ENCODE measurements at regions not wholly inside any gene's neighbourhood (a gene's known extent, or its start where the extent isn't known, plus 50 kb on each side); places are given as distances from the start of the nearest gene placed in this dataset.
"Not testable (repeated sequence)": the region's sequence is repeated elsewhere in the genome, so short reads cannot be mapped to it uniquely, and the experiment has no call there.

DNA sequence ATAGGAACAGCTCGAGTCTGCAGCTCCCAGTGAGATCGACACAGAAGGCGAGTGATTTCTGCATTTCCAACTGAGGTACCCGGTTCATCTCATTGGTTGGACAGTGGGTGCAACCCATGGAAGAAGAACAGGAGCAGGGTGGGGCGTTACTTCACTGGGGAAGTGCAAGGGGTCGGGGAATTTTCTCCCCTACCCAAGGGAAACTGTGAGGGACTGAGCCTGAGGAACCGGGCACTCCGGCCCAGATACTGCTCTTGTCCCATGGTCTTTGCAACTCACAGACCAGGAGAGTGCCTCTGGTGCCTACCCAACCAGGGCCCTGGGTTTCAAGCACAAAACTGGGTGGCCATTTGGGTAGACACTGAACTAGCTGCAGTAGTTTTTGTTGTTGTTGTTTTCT is 307.1 kb downstream of the AMY1C start (continued):
- no peak for TF ChIP-seq SMAD1 (IDR thresholded peaks at IDR 0.05; ENCODE audit: low read depth, partially characterized antibody)

DNA sequence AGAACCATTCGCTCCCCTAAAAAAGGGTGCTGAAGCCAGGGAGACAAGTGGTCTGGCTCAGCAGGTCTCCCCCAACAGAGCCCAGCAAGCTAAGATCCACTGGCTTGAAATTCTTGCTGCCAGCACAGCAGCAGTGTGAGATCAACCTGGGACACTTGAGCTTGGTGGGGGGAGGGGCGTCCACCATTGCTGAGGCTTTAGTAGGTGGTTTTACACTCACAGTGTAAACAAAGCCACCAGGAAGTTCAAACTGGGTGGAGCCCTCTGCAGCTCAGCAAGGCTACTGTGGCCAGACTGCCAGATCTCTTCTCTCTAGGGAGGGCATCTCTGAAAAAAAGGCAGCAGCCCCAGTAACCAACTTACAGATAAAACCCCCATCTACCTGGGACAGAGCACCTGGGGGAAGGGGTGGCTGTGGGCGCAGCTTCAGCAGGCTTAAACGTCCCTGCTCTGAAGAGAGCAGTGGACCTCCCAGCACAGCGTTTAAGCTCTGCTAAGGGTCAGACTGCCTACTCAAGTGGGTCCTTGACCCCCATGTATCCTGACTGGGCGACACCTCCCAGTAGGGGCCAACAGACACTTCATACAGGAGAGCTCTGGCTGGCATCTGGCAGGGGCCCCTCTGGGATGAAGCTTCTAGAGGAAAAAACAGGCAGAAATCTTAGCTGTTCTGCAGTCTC is 307.7 kb downstream of the AMY1C start:
- H3K27ac ChIP-seq (ENCODE audit: control insufficient read depth, insufficient read depth); H3K4me3 ChIP-seq; DNase-seq (ENCODE audit: low read depth, low spot score); in situ Hi-C loops (cut with MboI); H3K36me3 ChIP-seq (ENCODE audit: control insufficient read depth in 2 of 2, insufficient read depth in 2 of 2, low read length in 1 of 2); H3K9me3 ChIP-seq (replicated peaks; ENCODE audit: control insufficient read depth, insufficient read depth, low read length); H3K4me2 ChIP-seq (ENCODE audit: control insufficient read depth, insufficient read depth); POLR2A ChIA-PET; intact Hi-C loops (cut with micrococcal nuclease; ENCODE audit: unreplicated experiment); H2AFZ ChIP-seq (ENCODE audit: control insufficient read depth, low read depth, low read length); H3K27me3 ChIP-seq (replicated peaks in 1 of 2; ENCODE audit: control insufficient read depth in 2 of 2, insufficient read depth in 2 of 2, low read length in 1 of 2); BruUV-seq (replicated peaks); H4K20me1 ChIP-seq (ENCODE audit: control insufficient read depth, insufficient read depth); H3K4me1 ChIP-seq (ENCODE audit: control insufficient read depth, insufficient read depth, low read length); FAIRE-seq; H3K79me2 ChIP-seq (ENCODE audit: control insufficient read depth, insufficient read depth, low read length); H3K9ac ChIP-seq (ENCODE audit: control insufficient read depth, insufficient read depth, low read length): not testable (repeated sequence)
- ChIA-PET RAD21 (ENCODE audit: unreplicated experiment) (interaction anchor here (1.0 kb wide), 1 partner anchor 16 kb away, joined by 3 read pairs; no protein-coding TSS in a partner anchor), CTCF (interaction anchor here (0.6 kb wide), 1 partner anchor 228 kb away, joined by 3 read pairs; no protein-coding TSS in a partner anchor), SMC1A (ENCODE audit: uncharacterized antibody, unreplicated experiment) (interaction anchor here (0.9 to 1.4 kb wide), 2 partner anchors 16 kb away, joined by 3 to 4 read pairs; no protein-coding TSS in a partner anchor)
- ATAC-seq: peak; percentile 54; the same call in 2 of the 3 replicates
- TF ChIP-seq YY1 (IDR thresholded peaks at IDR 0.05; ENCODE audit: low read depth, low read length) (peak; percentile 24; the same call in 1 of the 2 replicates), RUNX3 (IDR thresholded peaks at IDR 0.05; ENCODE audit: low read length) (peak; percentile 21; the same call in 1 of the 2 replicates)
- WGBS (ENCODE audit: insufficient coverage, insufficient replicate concordance, low lambda C conversion rate, missing lambda C conversion rate): 3% methylated on average over 6 of the region's 6 CpGs

DNA sequence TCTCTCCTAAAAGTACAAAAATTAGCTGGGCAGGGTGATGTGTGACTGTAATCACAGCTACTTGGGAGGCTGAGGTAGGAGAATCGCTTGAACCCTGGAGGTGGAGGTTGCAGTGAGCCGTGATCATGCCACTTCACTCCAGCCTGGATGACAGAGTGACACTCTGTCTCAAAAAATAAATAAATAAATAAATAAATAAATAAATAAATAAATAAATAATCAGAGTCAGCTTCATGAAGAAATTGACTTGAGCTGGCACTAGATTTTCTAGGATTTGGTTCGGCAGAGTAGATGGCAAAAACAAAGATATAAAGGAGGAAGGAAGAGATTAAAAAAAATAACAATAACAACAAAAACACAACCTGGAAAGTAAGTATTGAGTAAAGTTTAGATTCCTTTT is 311.9 kb downstream of the AMY1C start:
- H3K36me3 ChIP-seq (ENCODE audit: control insufficient read depth in 2 of 2, insufficient read depth in 2 of 2, low read length in 1 of 2); RAD21 ChIA-PET (ENCODE audit: unreplicated experiment); POLR2A ChIA-PET; H3K9me3 ChIP-seq (replicated peaks; ENCODE audit: control insufficient read depth, insufficient read depth, low read length); H4K20me1 ChIP-seq (ENCODE audit: control insufficient read depth, insufficient read depth); FAIRE-seq; H3K4me2 ChIP-seq (ENCODE audit: control insufficient read depth, insufficient read depth); H3K9ac ChIP-seq (ENCODE audit: control insufficient read depth, insufficient read depth, low read length); SMC1A ChIA-PET (ENCODE audit: uncharacterized antibody, unreplicated experiment); intact Hi-C loops (cut with micrococcal nuclease; ENCODE audit: unreplicated experiment); BruUV-seq (replicated peaks); H2AFZ ChIP-seq (ENCODE audit: control insufficient read depth, low read depth, low read length); H3K4me1 ChIP-seq (ENCODE audit: control insufficient read depth, insufficient read depth, low read length); H3K4me3 ChIP-seq; H3K27ac ChIP-seq (ENCODE audit: control insufficient read depth, insufficient read depth); H3K79me2 ChIP-seq (ENCODE audit: control insufficient read depth, insufficient read depth, low read length); in situ Hi-C loops (cut with MboI); DNase-seq (ENCODE audit: low read depth, low spot score); ATAC-seq; H3K27me3 ChIP-seq (replicated peaks in 1 of 2; ENCODE audit: control insufficient read depth in 2 of 2, insufficient read depth in 2 of 2, low read length in 1 of 2): not testable (repeated sequence)
- 52% methylated on average over 3 of the region's 3 CpGs for WGBS (ENCODE audit: insufficient coverage, insufficient replicate concordance, low lambda C conversion rate, missing lambda C conversion rate)
- CTCF ChIA-PET: interaction anchor here (1.2 kb wide), 1 partner anchor 18 kb away, joined by 3 read pairs; no protein-coding TSS in a partner anchor

All from GM12878 (cell line).